ENCODE measurements at regions not wholly inside any gene's neighbourhood (a gene's known extent, or its start where the extent isn't known, plus 50 kb on each side); places are given as distances from the start of the nearest gene placed in this dataset.

GRCh38 chrX:120727911-120728310 lies 98.1 kb upstream of the C1GALT1C1 start:
- no peak for TF ChIP-seq POLR2A (IDR thresholded peaks at IDR 0.05)
- TF ChIP-seq, protein P1, sequence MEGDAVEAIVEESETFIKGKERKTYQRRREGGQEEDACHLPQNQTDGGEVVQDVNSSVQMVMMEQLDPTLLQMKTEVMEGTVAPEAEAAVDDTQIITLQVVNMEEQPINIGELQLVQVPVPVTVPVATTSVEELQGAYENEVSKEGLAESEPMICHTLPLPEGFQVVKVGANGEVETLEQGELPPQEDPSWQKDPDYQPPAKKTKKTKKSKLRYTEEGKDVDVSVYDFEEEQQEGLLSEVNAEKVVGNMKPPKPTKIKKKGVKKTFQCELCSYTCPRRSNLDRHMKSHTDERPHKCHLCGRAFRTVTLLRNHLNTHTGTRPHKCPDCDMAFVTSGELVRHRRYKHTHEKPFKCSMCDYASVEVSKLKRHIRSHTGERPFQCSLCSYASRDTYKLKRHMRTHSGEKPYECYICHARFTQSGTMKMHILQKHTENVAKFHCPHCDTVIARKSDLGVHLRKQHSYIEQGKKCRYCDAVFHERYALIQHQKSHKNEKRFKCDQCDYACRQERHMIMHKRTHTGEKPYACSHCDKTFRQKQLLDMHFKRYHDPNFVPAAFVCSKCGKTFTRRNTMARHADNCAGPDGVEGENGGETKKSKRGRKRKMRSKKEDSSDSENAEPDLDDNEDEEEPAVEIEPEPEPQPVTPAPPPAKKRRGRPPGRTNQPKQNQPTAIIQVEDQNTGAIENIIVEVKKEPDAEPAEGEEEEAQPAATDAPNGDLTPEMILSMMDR (IDR thresholded peaks at IDR 0.05): no peak

All from thyroid gland (tissue), 4 donors.